HEK293T (cell line): ENCODE measurements at regions not wholly inside any gene's neighbourhood (a gene's known extent, or its start where the extent isn't known, plus 50 kb on each side); places are given as distances from the start of the nearest gene placed in this dataset.

Experiments used
- ARNT ChIP-seq: fragments of 450-650 bp; IDR thresholded peaks from 2 replicates; pipeline ENCODE4 v1.6.1; 2017; ENCODE audit warnings: mild to moderate bottlenecking
- BHLHE40 ChIP-seq: fragments of 450-650 bp; IDR thresholded peaks from 2 replicates; pipeline ENCODE4 v1.6.1; 2016; ENCODE audit warnings: mild to moderate bottlenecking, moderate library complexity, borderline replicate concordance
- ELF4 ChIP-seq: fragments of 450-650 bp; IDR thresholded peaks from 2 replicates; pipeline ENCODE4 v1.6.1; 2017; ENCODE audit warnings: antibody characterized with exemption
- FOXA1 ChIP-seq: fragments of 450-650 bp; IDR thresholded peaks from 2 replicates; pipeline ENCODE4 v1.6.1; 2016; ENCODE audit warnings: mild to moderate bottlenecking
- FOXK2 ChIP-seq: fragments of 450-650 bp; IDR thresholded peaks from 2 replicates; pipeline ENCODE4 v1.6.1; 2016; ENCODE audit warnings: mild to moderate bottlenecking
- LEF1 ChIP-seq: fragments of 450-650 bp; IDR thresholded peaks from 2 replicates; pipeline ENCODE4 v1.6.1; 2017; ENCODE audit warnings: mild to moderate bottlenecking, borderline replicate concordance
- NFRKB ChIP-seq: fragments of 450-650 bp; IDR thresholded peaks from 2 replicates; pipeline ENCODE4 v1.6.1; 2016; ENCODE audit warnings: mild to moderate bottlenecking, moderate library complexity
- PKNOX1 ChIP-seq: fragments of 450-650 bp; IDR thresholded peaks from 2 replicates; pipeline ENCODE4 v1.6.1; 2016
- SP1 ChIP-seq: fragments of 450-650 bp; IDR thresholded peaks from 2 replicates; pipeline ENCODE4 v1.6.1; 2017
- SUZ12 ChIP-seq: fragments of 450-650 bp; IDR thresholded peaks from 2 replicates; pipeline ENCODE4 v1.6.1; 2016; ENCODE audit warnings: mild to moderate bottlenecking
- TARDBP ChIP-seq: fragments of 450-650 bp; IDR thresholded peaks from 2 replicates; pipeline ENCODE4 v1.6.1; 2016
- ZNF384 ChIP-seq: fragments of 450-650 bp; IDR thresholded peaks from 2 replicates; pipeline ENCODE4 v1.6.1; 2016

GRCh38 chr10:3282674-3283017, 110.1 kb upstream of the PITRM1 start:
- TF ChIP-seq SUZ12 (no peak), SP1 (no peak), ELF4 (no peak), PKNOX1 (no peak), FOXA1 (no peak), LEF1 (no peak), FOXK2 (no peak), ZNF384 (no peak), NFRKB (no peak), TARDBP (no peak), BHLHE40 (no peak), ARNT (no peak)
